HG02571 (cell line): ENCODE measurements at regions not wholly inside any gene's neighbourhood (a gene's known extent, or its start where the extent isn't known, plus 50 kb on each side); places are given as distances from the start of the nearest gene placed in this dataset.

ENCODE experiments used
- ATAC-seq: cut with Tn5 transposase; IDR thresholded peaks from one replicate; pipeline ENCODE4 v1.9.1; 2021; ENCODE audit warnings: mild to moderate bottlenecking, moderate library complexity; ENCODE audit not compliant: unreplicated experiment

- no peak for ATAC-seq
These were observed 783.8 kb upstream of the EDIL3 start for GRCh38 chr5:85168474-85168873.

GRCh38 chr5:85170183-85170582 is 785.5 kb upstream of the EDIL3 start:
- no peak for ATAC-seq

GRCh38 chr5:85173469-85173868 is 788.8 kb upstream of the EDIL3 start:
- no peak for ATAC-seq

GRCh38 chr5:85182344-85182743 is 797.7 kb upstream of the EDIL3 start:
- no peak for ATAC-seq

- no peak for ATAC-seq
These were observed 819.6 kb upstream of the EDIL3 start for GRCh38 chr5:85204289-85204688.

GRCh38 chr5:85205430-85205829 is 820.8 kb upstream of the EDIL3 start:
- no peak for ATAC-seq

GRCh38 chr5:85225388-85225787 is 840.7 kb upstream of the EDIL3 start:
- no peak for ATAC-seq

GRCh38 chr5:85249204-85249603 is 864.5 kb upstream of the EDIL3 start:
- no peak for ATAC-seq

- no peak for ATAC-seq
These were observed 878.4 kb upstream of the EDIL3 start for GRCh38 chr5:85263125-85263524.

- ATAC-seq: no peak
These were observed 882.0 kb upstream of the EDIL3 start for GRCh38 chr5:85266692-85267091.

GRCh38 chr5:85268194-85268593 is 883.5 kb upstream of the EDIL3 start:
- no peak for ATAC-seq

- ATAC-seq: no peak
These were observed 893.5 kb upstream of the EDIL3 start for GRCh38 chr5:85278193-85278592.

GRCh38 chr5:85288914-85289313 is 904.2 kb upstream of the EDIL3 start:
- no peak for ATAC-seq

- ATAC-seq: no peak
These were observed 908.6 kb upstream of the EDIL3 start for GRCh38 chr5:85293145-85293785.

- ATAC-seq: no peak
These were observed 919.8 kb upstream of the EDIL3 start for GRCh38 chr5:85304524-85304923.

GRCh38 chr5:85305766-85306165 is 921.1 kb upstream of the EDIL3 start:
- no peak for ATAC-seq

GRCh38 chr5:85311536-85311935 is 926.9 kb upstream of the EDIL3 start:
- no peak for ATAC-seq

GRCh38 chr5:85320495-85320894 is 935.8 kb upstream of the EDIL3 start:
- no peak for ATAC-seq

GRCh38 chr5:85333276-85333675 is 948.6 kb upstream of the EDIL3 start:
- ATAC-seq: no peak

- ATAC-seq: no peak
These were observed 952.8 kb upstream of the EDIL3 start for GRCh38 chr5:85337435-85337834.

- no peak for ATAC-seq
These were observed 956.1 kb upstream of the EDIL3 start for GRCh38 chr5:85340790-85341189.

- no peak for ATAC-seq
These were observed 961.1 kb upstream of the EDIL3 start for GRCh38 chr5:85345818-85346217.

- ATAC-seq: no peak
These were observed 972.6 kb upstream of the EDIL3 start for GRCh38 chr5:85357309-85357708.
